ENCODE measurements at regions not wholly inside any gene's neighbourhood (a gene's known extent, or its start where the extent isn't known, plus 50 kb on each side); places are given as distances from the start of the nearest gene placed in this dataset.

- WGBS, 2 donors, result 78 to 84% methylated on average over 9 of the region's 9 CpGs
- intact Hi-C loops (cut with DNase I; ENCODE audit: low total_unique reads), result no loop called here
- no peak overlapping the region for H3K27ac ChIP-seq
Measured at GRCh38 chr5:10858945-10859344, 97.9 kb upstream of the DAP start.

DNA sequence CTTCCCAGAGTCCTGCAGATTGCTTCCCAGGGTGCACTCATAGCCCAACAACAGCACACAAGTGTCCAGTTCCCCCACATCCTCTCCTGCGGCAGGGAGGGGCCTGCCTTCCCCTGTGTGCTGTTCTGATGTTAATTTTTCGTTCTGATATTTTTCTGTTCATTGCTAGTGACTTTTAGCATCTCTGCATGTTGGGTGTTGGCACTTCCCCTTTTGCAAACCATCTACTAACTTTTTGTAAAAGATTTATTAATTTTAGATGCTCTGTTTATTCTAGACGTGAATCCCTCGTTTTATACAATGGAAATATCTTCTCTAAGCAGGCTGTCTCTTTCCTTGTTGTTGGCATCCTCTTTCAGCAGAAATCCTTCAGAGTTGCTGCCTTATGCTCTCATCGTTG, 97.3 kb upstream of the DAP start:
- Histone ChIP-seq H3K36me3 (ENCODE audit: low read depth, missing control alignments) (no peaks in the 10 kb centered on the region), H3K9me3 (no peaks in the 10 kb centered on the region), H3K4me3 (no peak overlapping the region), H3K27ac (no peak overlapping the region), H3K4me1 (no peaks in the 10 kb centered on the region), H3K27me3 (no peaks in the 10 kb centered on the region)
- no peak for DNase-seq
- intact Hi-C loops (cut with DNase I; ENCODE audit: low total_unique reads), result no loop called here
- TF ChIP-seq POLR2A (IDR thresholded peaks at IDR 0.05) (no peak), CTCF (IDR thresholded peaks at IDR 0.05) (no peak)
- 62 to 66% methylated on average over 5 of the region's 5 CpGs for WGBS, 2 donors

More at GRCh38 chr5:10858945-10859344, 97.9 kb upstream of the DAP start:
- Histone ChIP-seq H3K9me3 (no peaks in the 10 kb centered on the region), H3K36me3 (ENCODE audit: low read depth, missing control alignments) (no peaks in the 10 kb centered on the region), H3K27me3 (no peaks in the 10 kb centered on the region), H3K4me1 (peaks cover 4% of the 10 kb centered on the region), H3K4me3 (no peak overlapping the region)
- TF ChIP-seq POLR2A (IDR thresholded peaks at IDR 0.05) (no peak), CTCF (IDR thresholded peaks at IDR 0.05) (no peak)
- no peak for DNase-seq

DNA sequence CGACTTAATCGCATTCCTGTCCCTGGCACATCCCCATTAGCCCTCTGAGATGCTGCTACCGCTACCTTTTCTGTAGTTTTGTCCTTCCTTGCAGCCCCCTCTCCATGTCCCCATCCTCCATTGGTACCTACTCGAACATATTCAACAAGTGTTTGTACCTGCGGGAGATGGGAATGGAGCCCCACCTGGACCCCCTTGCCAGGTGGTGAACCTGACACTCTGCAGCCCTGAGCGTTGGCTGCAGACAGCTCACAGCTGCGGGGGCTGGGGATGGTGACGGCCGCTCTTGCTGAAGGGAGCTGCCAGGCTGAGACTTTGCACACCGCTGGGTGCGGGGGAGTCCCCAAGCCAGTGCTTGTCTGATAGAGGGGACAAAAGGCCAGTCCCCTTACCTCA, 96.3 kb upstream of the DAP start:
- Histone ChIP-seq H3K27ac (no peak overlapping the region), H3K9me3 (no peaks in the 10 kb centered on the region), H3K36me3 (ENCODE audit: low read depth, missing control alignments) (no peaks in the 10 kb centered on the region), H3K4me1 (no peaks in the 10 kb centered on the region), H3K4me3 (no peak overlapping the region), H3K27me3 (no peaks in the 10 kb centered on the region)
- DNase-seq, result peak; percentile 43
- intact Hi-C loops (cut with DNase I; ENCODE audit: low total_unique reads), result no loop called here
- 19 to 26% methylated on average over 8 to 11 of the region's 11 CpGs for WGBS, 2 donors
- TF ChIP-seq CTCF (IDR thresholded peaks at IDR 0.05) (no peak), POLR2A (IDR thresholded peaks at IDR 0.05) (no peak)

- DNase-seq, result peak; percentile 64
- 24 to 35% methylated on average over 16 of the region's 16 CpGs for WGBS, 2 donors
- no peaks in the 10 kb centered on the region for H3K36me3 ChIP-seq (ENCODE audit: low read depth, missing control alignments)
- H3K4me3 ChIP-seq, result no peak overlapping the region
- no peak overlapping the region for H3K27ac ChIP-seq
- no peaks in the 10 kb centered on the region for H3K27me3 ChIP-seq
- no peaks in the 10 kb centered on the region for H3K4me1 ChIP-seq
- intact Hi-C loops (cut with DNase I; ENCODE audit: low total_unique reads), result no loop called here
- no peaks in the 10 kb centered on the region for H3K9me3 ChIP-seq
- TF ChIP-seq POLR2A (IDR thresholded peaks at IDR 0.05), result no peak
- TF ChIP-seq CTCF (IDR thresholded peaks at IDR 0.05), result peak; percentile 42 to 77 (median 51)
Measured at GRCh38 chr5:10856683-10857337, 95.8 kb upstream of the DAP start.

GRCh38 chr5:10856071-10856470, 95.0 kb upstream of the DAP start:
- TF ChIP-seq POLR2A (IDR thresholded peaks at IDR 0.05) (no peak), CTCF (IDR thresholded peaks at IDR 0.05) (no peak)
- no peaks in the 10 kb centered on the region for H3K9me3 ChIP-seq
- no peak overlapping the region for H3K27ac ChIP-seq
- H3K36me3 ChIP-seq (ENCODE audit: low read depth, missing control alignments), result no peaks in the 10 kb centered on the region
- no peak for DNase-seq
- no peaks in the 10 kb centered on the region for H3K27me3 ChIP-seq
- intact Hi-C loops (cut with DNase I; ENCODE audit: low total_unique reads), result no loop called here
- H3K4me3 ChIP-seq, result no peak overlapping the region
- WGBS, 2 donors, result 92 to 96% methylated on average over 5 of the region's 5 CpGs
- H3K4me1 ChIP-seq, result no peaks in the 10 kb centered on the region
